NCI-H1694 treated with DMSO at 0.1 percent for 48 hours (cell line): ENCODE measurements at regions not wholly inside any gene's neighbourhood (a gene's known extent, or its start where the extent isn't known, plus 50 kb on each side); places are given as distances from the start of the nearest gene placed in this dataset.
"Not testable (repeated sequence)": the region's sequence is repeated elsewhere in the genome, so short reads cannot be mapped to it uniquely, and the experiment has no call there.

Experiments used
- DNase-seq: peaks from one replicate; lab custom pipeline; 2025; lab: John Stamatoyannopoulos, UW

GRCh38 chr6:119879731-119880130 lies 530.2 kb upstream of the MAN1A1 start:
- no peak for DNase-seq

- no peak for DNase-seq
Observed at GRCh38 chr6:119874381-119874780, 524.8 kb upstream of the MAN1A1 start.

- DNase-seq: no peak
Observed at GRCh38 chr6:119873107-119873506, 523.5 kb upstream of the MAN1A1 start.

DNA sequence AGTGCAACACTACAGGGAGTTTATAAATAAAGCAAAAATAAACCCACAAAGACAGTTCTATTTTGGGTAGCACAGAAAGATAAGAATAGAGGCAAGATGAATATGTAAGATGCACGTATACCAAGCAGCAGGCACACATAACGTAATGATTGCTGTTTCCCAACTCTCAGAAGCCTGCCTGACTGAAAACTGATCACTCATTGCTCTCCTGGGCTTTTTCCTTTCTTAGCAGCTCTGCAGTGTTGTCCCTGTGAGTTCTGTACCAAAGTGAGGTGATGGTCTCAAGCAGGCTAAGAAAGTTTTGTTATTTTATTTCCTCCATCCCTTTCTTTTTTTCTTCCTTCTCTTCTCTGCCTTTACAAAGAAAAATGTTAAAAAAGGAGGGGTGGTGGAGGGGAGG lies 522.0 kb upstream of the MAN1A1 start:
- DNase-seq: no peak

DNA sequence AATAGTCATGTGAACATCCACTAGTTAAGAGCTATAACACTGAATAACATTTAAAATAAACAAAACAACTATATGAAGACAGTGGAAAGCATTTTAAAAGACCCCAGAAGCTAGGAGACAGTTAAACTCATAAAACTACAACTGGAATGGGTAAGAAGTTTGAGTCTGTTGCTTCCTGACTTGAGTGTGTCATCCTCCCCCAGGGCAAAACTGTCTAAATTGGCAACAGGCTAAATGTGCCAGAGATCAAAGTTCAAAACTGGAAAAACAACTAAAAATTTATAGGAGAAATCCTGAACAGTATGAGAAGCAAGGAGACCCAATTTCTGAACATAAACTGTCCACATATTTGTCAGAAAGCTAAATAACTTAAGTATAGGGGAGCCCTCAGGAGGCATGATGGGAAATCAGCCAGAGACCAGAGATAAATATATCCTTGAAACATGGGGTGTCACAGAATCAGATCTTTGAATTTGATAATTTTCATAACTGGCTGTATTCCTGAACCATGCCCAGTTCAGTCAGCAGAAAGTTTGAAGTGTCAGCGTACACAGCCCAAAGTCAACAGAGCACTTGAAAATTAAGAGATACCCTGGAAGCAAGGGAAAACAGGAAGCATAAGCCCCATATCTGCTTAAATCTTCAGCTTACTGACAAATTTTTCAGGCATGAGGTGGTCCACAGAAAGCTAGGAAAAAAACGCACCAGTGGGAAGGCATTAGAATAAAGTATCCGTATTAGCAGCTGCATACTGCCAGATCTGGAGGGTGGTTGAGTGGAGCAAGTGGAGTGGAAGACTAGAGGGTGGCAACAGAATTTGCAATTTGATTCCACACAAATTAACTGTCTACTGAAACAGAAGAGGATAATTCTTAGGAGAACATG lies 516.1 kb upstream of the MAN1A1 start:
- DNase-seq: no peak

GRCh38 chr6:119862719-119863118 lies 513.2 kb upstream of the MAN1A1 start:
- DNase-seq: no peak

- no peak for DNase-seq
Observed at GRCh38 chr6:119858901-119859300, 509.3 kb upstream of the MAN1A1 start.

GRCh38 chr6:119856136-119856535 lies 506.6 kb upstream of the MAN1A1 start:
- DNase-seq: no peak

DNA sequence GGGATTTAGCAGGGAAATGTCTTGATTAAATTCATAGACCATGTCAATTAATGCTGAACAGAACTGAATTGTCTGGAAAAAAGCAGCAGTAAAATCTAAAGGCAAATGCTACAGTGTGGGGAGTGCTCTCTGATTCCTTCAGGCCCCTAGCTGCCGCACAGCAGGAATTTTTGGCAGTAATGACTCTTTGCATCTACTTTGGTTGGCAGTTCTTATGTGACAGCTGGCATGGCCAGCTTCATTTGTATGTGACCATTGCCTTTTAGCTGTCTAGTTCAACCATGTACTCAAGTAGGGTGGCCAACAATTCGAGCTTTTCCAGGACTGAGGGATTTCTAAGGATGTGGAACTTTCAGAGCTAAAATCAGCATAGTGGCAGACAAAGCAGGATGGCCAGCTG lies 499.1 kb upstream of the MAN1A1 start:
- DNase-seq: no peak

GRCh38 chr6:119845161-119845560 lies 495.6 kb upstream of the MAN1A1 start:
- no peak for DNase-seq

- DNase-seq: no peak
Observed at GRCh38 chr6:119844387-119844786, 494.8 kb upstream of the MAN1A1 start.

DNA sequence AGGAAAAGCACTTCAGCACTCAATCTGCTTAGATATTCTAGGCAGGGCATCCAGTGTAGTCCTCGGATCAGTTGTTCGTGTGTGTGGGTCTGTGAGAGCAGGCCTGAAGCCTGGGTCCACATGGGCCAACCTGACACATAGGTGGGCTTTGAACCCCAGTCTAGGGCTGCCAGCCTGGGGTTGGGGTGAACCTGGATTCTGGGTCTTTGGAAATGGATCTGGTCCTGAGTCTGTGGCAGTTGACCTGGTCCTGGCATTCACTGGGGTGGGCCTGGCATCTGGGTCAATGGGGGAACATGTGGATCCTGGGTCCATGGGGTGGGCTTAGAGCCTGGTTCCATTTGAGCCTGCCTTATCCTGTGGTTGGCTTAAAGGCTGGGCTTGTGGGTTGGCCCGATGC lies 492.6 kb upstream of the MAN1A1 start:
- DNase-seq: no peak

GRCh38 chr6:119838043-119838442 lies 488.5 kb upstream of the MAN1A1 start:
- DNase-seq: no peak

DNA sequence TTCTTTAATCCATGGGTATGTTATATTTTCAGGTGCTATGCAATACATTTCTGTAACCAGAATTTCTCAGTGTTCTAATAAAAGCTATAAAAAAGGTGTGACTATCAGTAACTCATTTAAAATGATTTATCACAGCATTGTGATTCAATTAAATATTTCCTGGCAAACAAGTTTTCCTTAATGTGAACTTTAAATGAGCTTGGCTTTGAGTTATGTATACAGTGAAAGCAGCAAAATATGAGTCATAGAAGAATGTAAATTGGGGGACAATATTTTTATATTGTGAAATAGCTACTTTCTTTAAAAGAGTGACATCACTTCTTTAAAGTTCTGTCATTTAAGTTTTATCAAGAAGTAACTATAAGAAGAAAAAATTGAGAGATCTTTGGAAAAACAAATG lies 484.9 kb upstream of the MAN1A1 start:
- no peak for DNase-seq

GRCh38 chr6:119832411-119832810 lies 482.9 kb upstream of the MAN1A1 start:
- DNase-seq: no peak

DNA sequence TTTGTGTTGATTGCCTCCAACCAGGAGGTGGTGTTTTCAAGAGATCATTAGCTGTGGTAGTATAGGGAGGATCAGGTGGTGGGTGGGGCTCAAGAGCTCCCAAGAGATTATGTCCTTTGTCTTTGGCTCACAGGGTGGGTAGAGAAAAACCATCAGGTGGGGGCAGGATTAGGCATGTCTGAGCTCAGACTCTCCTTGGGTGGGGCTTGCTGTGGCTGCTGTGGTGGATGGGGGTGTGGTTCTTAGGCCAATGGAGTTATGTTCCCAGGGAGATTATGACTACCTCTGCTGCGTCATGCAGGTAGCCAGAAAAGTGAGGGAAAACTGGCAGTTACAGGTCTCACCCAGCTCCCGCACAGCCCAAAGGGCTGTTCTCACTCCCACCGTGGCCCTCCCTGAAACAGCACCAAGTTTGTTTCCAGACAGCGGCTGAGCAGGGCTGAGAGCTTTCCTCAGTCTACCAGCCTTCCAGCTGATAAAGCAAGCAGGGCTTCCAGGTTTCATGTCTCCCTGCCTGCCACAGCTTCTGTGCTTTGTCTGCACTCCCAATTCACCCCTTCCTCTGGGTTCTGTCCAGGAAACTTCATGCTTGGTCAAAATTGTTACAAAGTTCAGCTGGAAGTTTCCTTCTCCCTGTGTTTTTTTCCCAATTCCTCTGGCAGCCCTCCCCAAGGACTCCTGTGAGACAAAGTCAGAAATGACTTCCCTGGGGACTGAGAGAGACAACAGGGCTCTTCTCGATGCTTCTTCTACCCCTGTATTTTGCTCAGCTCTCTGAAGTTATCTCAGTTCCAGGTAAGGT lies 481.1 kb upstream of the MAN1A1 start:
- no peak for DNase-seq

DNA sequence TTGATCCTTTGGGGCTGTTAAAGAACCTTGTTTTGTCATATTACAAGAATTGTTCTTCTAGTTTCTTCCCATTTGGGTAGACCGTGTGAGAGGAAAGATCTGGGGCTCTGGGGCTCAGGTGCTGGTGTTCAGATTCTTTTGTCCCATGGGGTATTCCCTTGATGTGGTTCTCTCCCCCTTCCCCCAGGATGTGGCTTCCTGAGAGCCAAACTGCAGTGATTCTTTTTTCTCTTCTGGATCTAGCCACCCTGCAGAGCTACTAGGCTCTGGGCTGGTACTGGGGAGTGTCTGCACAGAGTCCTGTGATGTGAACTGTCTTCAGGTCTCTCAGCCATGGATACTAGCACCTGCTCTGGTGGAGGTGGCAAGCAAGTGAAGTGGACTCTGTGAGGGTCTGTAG lies 480.5 kb upstream of the MAN1A1 start:
- no peak for DNase-seq

GRCh38 chr6:119829499-119829898 lies 479.9 kb upstream of the MAN1A1 start:
- DNase-seq: not testable (repeated sequence)

- DNase-seq: no peak
Observed at GRCh38 chr6:119829006-119829405, 479.4 kb upstream of the MAN1A1 start.

- no peak for DNase-seq
Observed at GRCh38 chr6:119821380-119821779, 471.8 kb upstream of the MAN1A1 start.

GRCh38 chr6:119818876-119819275 lies 469.3 kb upstream of the MAN1A1 start:
- no peak for DNase-seq

GRCh38 chr6:119814609-119815400 lies 465.2 kb upstream of the MAN1A1 start:
- DNase-seq: no peak
